NCI-H2029 treated with DMSO at 0.1 percent for 48 hours (cell line): ENCODE measurements at regions not wholly inside any gene's neighbourhood (a gene's known extent, or its start where the extent isn't known, plus 50 kb on each side); places are given as distances from the start of the nearest gene placed in this dataset.
"Not testable (repeated sequence)": the region's sequence is repeated elsewhere in the genome, so short reads cannot be mapped to it uniquely, and the experiment has no call there.

Experiments
- DNase-seq: peaks from one replicate; lab custom pipeline; 2025; lab: John Stamatoyannopoulos, UW

- DNase-seq, result no peak
Measured at GRCh38 chr9:102506406-102506805, 488.7 kb upstream of the CYLC2 start.

GRCh38 chr9:102499468-102499867 lies 495.7 kb upstream of the CYLC2 start:
- no peak for DNase-seq

GRCh38 chr9:102497709-102498108 lies 497.4 kb upstream of the CYLC2 start:
- peak; percentile 30 for DNase-seq

- not testable (repeated sequence) for DNase-seq
Measured at GRCh38 chr9:102486976-102487375, 508.2 kb upstream of the CYLC2 start.

GRCh38 chr9:102483651-102484050 lies 511.5 kb upstream of the CYLC2 start:
- no peak for DNase-seq

GRCh38 chr9:102482776-102483175 lies 512.4 kb upstream of the CYLC2 start:
- DNase-seq, result no peak

GRCh38 chr9:102479191-102479590 lies 515.9 kb upstream of the CYLC2 start:
- DNase-seq, result no peak

GRCh38 chr9:102474357-102474756 lies 520.8 kb upstream of the CYLC2 start:
- no peak for DNase-seq

GRCh38 chr9:102469430-102469829 lies 525.7 kb upstream of the CYLC2 start:
- not testable (repeated sequence) for DNase-seq

- no peak for DNase-seq
Measured at GRCh38 chr9:102461156-102461819, 533.8 kb upstream of the CYLC2 start.

- DNase-seq, result no peak
Measured at GRCh38 chr9:102459828-102460227, 535.3 kb upstream of the CYLC2 start.

GRCh38 chr9:102456562-102456961 lies 538.6 kb upstream of the CYLC2 start:
- DNase-seq, result no peak

GRCh38 chr9:102445906-102446305 lies 549.2 kb upstream of the CYLC2 start:
- no peak for DNase-seq

- DNase-seq, result no peak
Measured at GRCh38 chr9:102445181-102445747, 549.9 kb upstream of the CYLC2 start.

- DNase-seq, result no peak
Measured at GRCh38 chr9:102439583-102439982, 555.5 kb upstream of the CYLC2 start.

- not testable (repeated sequence) for DNase-seq
Measured at GRCh38 chr9:102436599-102436998, 558.5 kb upstream of the CYLC2 start.

- no peak for DNase-seq
Measured at GRCh38 chr9:102435427-102435826, 559.7 kb upstream of the CYLC2 start.

- DNase-seq, result no peak
Measured at GRCh38 chr9:102434545-102434944, 560.6 kb upstream of the CYLC2 start.

GRCh38 chr9:102428305-102428704 lies 566.8 kb upstream of the CYLC2 start:
- no peak for DNase-seq

- DNase-seq, result not testable (repeated sequence)
Measured at GRCh38 chr9:102416251-102416650, 578.9 kb upstream of the CYLC2 start.

GRCh38 chr9:102405218-102405867 lies 589.8 kb upstream of the CYLC2 start:
- no peak for DNase-seq

- no peak for DNase-seq
Measured at GRCh38 chr9:102403514-102403913, 591.6 kb upstream of the CYLC2 start.

- DNase-seq, result no peak
Measured at GRCh38 chr9:102398205-102398604, 596.9 kb upstream of the CYLC2 start.
